Spinal cord (tissue), 9 donors: ENCODE measurements at regions not wholly inside any gene's neighbourhood (a gene's known extent, or its start where the extent isn't known, plus 50 kb on each side); places are given as distances from the start of the nearest gene placed in this dataset.
A peak's percentile ranks its signal among the peaks of the same experiment; 100 is the strongest.

ENCODE experiments used
- DNase-seq, 6 donors: peaks; one replicate each; pipeline versions ENCODE4 v3.0.0 to v3.0.0-alpha.2; 2013 to 2015; ENCODE audit warnings: low spot score in 6 of 6, low read depth in 4 of 6
- H3K27ac ChIP-seq: one replicate; pipeline ENCODE4 v1.5.1; 2013; ENCODE audit warnings: low read depth, low read length, control low read depth
- H3K27me3 ChIP-seq: one replicate; pipeline ENCODE4 v1.6.1; 2013; ENCODE audit warnings: low read length; ENCODE audit not compliant: control insufficient read depth, insufficient read depth
- H3K36me3 ChIP-seq: one replicate; pipeline ENCODE4 v1.6.1; 2013; ENCODE audit warnings: low read length; ENCODE audit not compliant: control insufficient read depth, insufficient read depth
- H3K4me1 ChIP-seq: one replicate; pipeline ENCODE4 v1.6.1; 2013; ENCODE audit warnings: low read length; ENCODE audit not compliant: control insufficient read depth, insufficient read depth
- H3K4me3 ChIP-seq: one replicate; pipeline ENCODE4 v1.5.1; 2013; ENCODE audit warnings: low read depth, low read length, control low read depth
- H3K9me3 ChIP-seq: one replicate; pipeline ENCODE4 v1.6.1; 2013; ENCODE audit warnings: low read length; ENCODE audit not compliant: control insufficient read depth, insufficient read depth
- WGBS: methylation state at CpG from one replicate; pipeline ENCODE4 v1.1.5; 2013; ENCODE audit warnings: missing lambda C conversion rate; ENCODE audit not compliant: insufficient coverage; 5-methylcytosine and 5-hydroxymethylcytosine counted together
- donor health status: healthy.

GRCh38 chr4:152132776-152133175 is 372.0 kb upstream of the GATB start:
- Histone ChIP-seq H3K27ac (no peak overlapping the region), H3K36me3 (no peaks in the 10 kb centered on the region), H3K9me3 (no peaks in the 10 kb centered on the region), H3K4me3 (no peak overlapping the region), H3K27me3 (no peaks in the 10 kb centered on the region), H3K4me1 (no peaks in the 10 kb centered on the region)
- no peak for DNase-seq

- Histone ChIP-seq H3K4me3 (no peak overlapping the region), H3K27ac (no peak overlapping the region)
These were observed 367.5 kb upstream of the GATB start for GRCh38 chr4:152128356-152128755.

GRCh38 chr4:152126238-152126637 is 365.4 kb upstream of the GATB start:
- WGBS: no CpG with 5 or more reads among the region's 2 CpGs
- Histone ChIP-seq H3K9me3 (no peaks in the 10 kb centered on the region), H3K4me3 (no peak overlapping the region), H3K4me1 (no peaks in the 10 kb centered on the region), H3K27ac (no peak overlapping the region), H3K27me3 (no peaks in the 10 kb centered on the region), H3K36me3 (no peaks in the 10 kb centered on the region)
- DNase-seq: no peak

More at GRCh38 chr4:152128356-152128755, 367.5 kb upstream of the GATB start:
- Histone ChIP-seq H3K9me3 (no peaks in the 10 kb centered on the region), H3K4me1 (no peaks in the 10 kb centered on the region), H3K36me3 (no peaks in the 10 kb centered on the region), H3K27me3 (no peaks in the 10 kb centered on the region)
- no peak for DNase-seq
- WGBS: no CpG with 5 or more reads among the region's 1 CpG

- Histone ChIP-seq H3K9me3 (no peaks in the 10 kb centered on the region), H3K4me3 (no peak overlapping the region), H3K36me3 (no peaks in the 10 kb centered on the region), H3K27me3 (no peaks in the 10 kb centered on the region), H3K4me1 (peaks cover 25% of the 10 kb centered on the region), H3K27ac (no peak overlapping the region)
- 76% methylated on average over 11 of the region's 12 CpGs for WGBS
- no peak for DNase-seq
These were observed 358.2 kb upstream of the GATB start for GRCh38 chr4:152118819-152119553.

- Histone ChIP-seq H3K4me1 (peaks cover 25% of the 10 kb centered on the region), H3K27ac (no peak overlapping the region), H3K4me3 (no peak overlapping the region), H3K27me3 (no peaks in the 10 kb centered on the region), H3K36me3 (no peaks in the 10 kb centered on the region), H3K9me3 (no peaks in the 10 kb centered on the region)
- peak in 1 of 6 donors; percentile 71 for DNase-seq
- 57% methylated on average over 4 of the region's 8 CpGs for whole genome bisulfite sequencing
These were observed 357.2 kb upstream of the GATB start for GRCh38 chr4:152117933-152118507.

GRCh38 chr4:152117520-152117919 is 356.7 kb upstream of the GATB start:
- no peak overlapping the region for H3K4me3 ChIP-seq
- H3K9me3 ChIP-seq: no peaks in the 10 kb centered on the region
- peaks cover 25% of the 10 kb centered on the region for H3K4me1 ChIP-seq
- no peaks in the 10 kb centered on the region for H3K27me3 ChIP-seq
- no peak overlapping the region for H3K27ac ChIP-seq
- WGBS: 100% methylated on average over 1 of the region's 6 CpGs
- H3K36me3 ChIP-seq: no peaks in the 10 kb centered on the region
- DNase-seq: no peak

GRCh38 chr4:152117054-152117453 is 356.2 kb upstream of the GATB start:
- no peak overlapping the region for H3K27ac ChIP-seq
- no peaks in the 10 kb centered on the region for H3K27me3 ChIP-seq
- no peak for DNase-seq
- H3K36me3 ChIP-seq: no peaks in the 10 kb centered on the region
- no peaks in the 10 kb centered on the region for H3K9me3 ChIP-seq
- no peak overlapping the region for H3K4me3 ChIP-seq
- peaks cover 25% of the 10 kb centered on the region for H3K4me1 ChIP-seq
- 100% methylated on average over 1 of the region's 3 CpGs for WGBS

GRCh38 chr4:152115794-152116193 is 355.0 kb upstream of the GATB start:
- 88% methylated on average over 8 of the region's 8 CpGs for WGBS
- Histone ChIP-seq H3K27me3 (no peaks in the 10 kb centered on the region), H3K4me1 (peaks cover 25% of the 10 kb centered on the region), H3K9me3 (no peaks in the 10 kb centered on the region), H3K27ac (no peak overlapping the region), H3K4me3 (no peak overlapping the region), H3K36me3 (no peaks in the 10 kb centered on the region)
- DNase-seq: no peak

- Histone ChIP-seq H3K9me3 (no peaks in the 10 kb centered on the region), H3K4me1 (peaks cover 25% of the 10 kb centered on the region), H3K27ac (no peak overlapping the region), H3K4me3 (no peak overlapping the region), H3K36me3 (no peaks in the 10 kb centered on the region), H3K27me3 (no peaks in the 10 kb centered on the region)
- WGBS: 100% methylated on average over 2 of the region's 3 CpGs
- DNase-seq: no peak
These were observed 354.3 kb upstream of the GATB start for GRCh38 chr4:152115118-152115517.

- Histone ChIP-seq H3K4me1 (peaks cover 28% of the 10 kb centered on the region), H3K9me3 (no peaks in the 10 kb centered on the region), H3K27me3 (no peaks in the 10 kb centered on the region), H3K4me3 (no peak overlapping the region), H3K27ac (no peak overlapping the region), H3K36me3 (no peaks in the 10 kb centered on the region)
- DNase-seq: no peak
- 67% methylated on average over 1 of the region's 3 CpGs for WGBS
These were observed 353.8 kb upstream of the GATB start for GRCh38 chr4:152114562-152114961.
